Fibroblast of mammary gland (primary cell): ENCODE measurements at regions not wholly inside any gene's neighbourhood (a gene's known extent, or its start where the extent isn't known, plus 50 kb on each side); places are given as distances from the start of the nearest gene placed in this dataset.
"Not testable (repeated sequence)": the region's sequence is repeated elsewhere in the genome, so short reads cannot be mapped to it uniquely, and the experiment has no call there.

Experiments
- DNase-seq: peaks from one replicate; pipeline ENCODE4 v3.0.0-alpha.2; 2010; ENCODE audit warnings: low read depth
- H3K4me3 ChIP-seq: 2 replicates; pipeline ENCODE4 v1.5.1; 2011; ENCODE audit warnings: low read depth, mild to moderate bottlenecking, low read length, moderate library complexity; ENCODE audit not compliant: control insufficient read depth
- CTCF ChIP-seq: conservative IDR thresholded peaks from 2 replicates; pipeline ENCODE4 v1.5.1; 2011; ENCODE audit warnings: low read depth, low read length, inconsistent platforms; ENCODE audit not compliant: control insufficient read depth, insufficient read depth

- H3K4me3 ChIP-seq: no peak overlapping the region
- peak; percentile 77 for TF ChIP-seq CTCF
- peak; percentile 31 for DNase-seq
Measured at GRCh38 chrX:86946569-86946968, 571.0 kb upstream of the KLHL4 start.

GRCh38 chrX:86964321-86964720 lies 553.3 kb upstream of the KLHL4 start:
- TF ChIP-seq CTCF: no peak
- DNase-seq: no peak
- no peak overlapping the region for H3K4me3 ChIP-seq

GRCh38 chrX:86981326-86981879 lies 536.2 kb upstream of the KLHL4 start:
- no peak overlapping the region for H3K4me3 ChIP-seq
- DNase-seq: no peak
- no peak for TF ChIP-seq CTCF

GRCh38 chrX:86987351-86987750 lies 530.3 kb upstream of the KLHL4 start:
- not testable (repeated sequence) for DNase-seq, H3K4me3 ChIP-seq

GRCh38 chrX:87003031-87003430 lies 514.6 kb upstream of the KLHL4 start:
- no peak for DNase-seq
- no peak for TF ChIP-seq CTCF
- no peak overlapping the region for H3K4me3 ChIP-seq

- TF ChIP-seq CTCF: no peak
- H3K4me3 ChIP-seq: no peak overlapping the region
- no peak for DNase-seq
Measured at GRCh38 chrX:87005183-87005582, 512.4 kb upstream of the KLHL4 start.

GRCh38 chrX:87005885-87006284 lies 511.7 kb upstream of the KLHL4 start:
- no peak for TF ChIP-seq CTCF
- no peak overlapping the region for H3K4me3 ChIP-seq
- DNase-seq: no peak

GRCh38 chrX:87006561-87006960 lies 511.0 kb upstream of the KLHL4 start:
- no peak overlapping the region for H3K4me3 ChIP-seq
- TF ChIP-seq CTCF: no peak
- no peak for DNase-seq
